ENCODE measurements at regions not wholly inside any gene's neighbourhood (a gene's known extent, or its start where the extent isn't known, plus 50 kb on each side); places are given as distances from the start of the nearest gene placed in this dataset.

- no peak for DNase-seq (ENCODE audit: low read depth in 1 of 2, low spot score in 1 of 2)
Observed at GRCh38 chr15:81532001-81532400, 158.0 kb upstream of the TMC3 start.

- DNase-seq (ENCODE audit: low read depth in 1 of 2, low spot score in 1 of 2): no peak
Observed at GRCh38 chr15:81531109-81531592, 157.1 kb upstream of the TMC3 start.

GRCh38 chr15:81530271-81530691, 156.3 kb upstream of the TMC3 start:
- no peak for DNase-seq (ENCODE audit: low read depth in 1 of 2, low spot score in 1 of 2)

GRCh38 chr15:81529481-81529880, 155.5 kb upstream of the TMC3 start:
- no peak for DNase-seq (ENCODE audit: low read depth in 1 of 2, low spot score in 1 of 2)

- no peak for DNase-seq (ENCODE audit: low read depth in 1 of 2, low spot score in 1 of 2)
Observed at GRCh38 chr15:81526029-81526428, 152.0 kb upstream of the TMC3 start.

- no peak for DNase-seq (ENCODE audit: low read depth in 1 of 2, low spot score in 1 of 2)
Observed at GRCh38 chr15:81524496-81524895, 150.5 kb upstream of the TMC3 start.

GRCh38 chr15:81523867-81524266, 149.9 kb upstream of the TMC3 start:
- DNase-seq (ENCODE audit: low read depth in 1 of 2, low spot score in 1 of 2): no peak

- DNase-seq (ENCODE audit: low read depth in 1 of 2, low spot score in 1 of 2): no peak
Observed at GRCh38 chr15:81520480-81520879, 146.5 kb upstream of the TMC3 start.

- no peak for DNase-seq (ENCODE audit: low read depth in 1 of 2, low spot score in 1 of 2)
Observed at GRCh38 chr15:81516461-81516860, 142.4 kb upstream of the TMC3 start.

GRCh38 chr15:81516012-81516411, 142.0 kb upstream of the TMC3 start:
- no peak for DNase-seq (ENCODE audit: low read depth in 1 of 2, low spot score in 1 of 2)

- DNase-seq (ENCODE audit: low read depth in 1 of 2, low spot score in 1 of 2): no peak
Observed at GRCh38 chr15:81514725-81515124, 140.7 kb upstream of the TMC3 start.

- DNase-seq (ENCODE audit: low read depth in 1 of 2, low spot score in 1 of 2): no peak
Observed at GRCh38 chr15:81511138-81511537, 137.1 kb upstream of the TMC3 start.

GRCh38 chr15:81507831-81508230, 133.8 kb upstream of the TMC3 start:
- DNase-seq (ENCODE audit: low read depth in 1 of 2, low spot score in 1 of 2): no peak

- DNase-seq (ENCODE audit: low read depth in 1 of 2, low spot score in 1 of 2): no peak
Observed at GRCh38 chr15:81506936-81507335, 132.9 kb upstream of the TMC3 start.

- DNase-seq (ENCODE audit: low read depth in 1 of 2, low spot score in 1 of 2): no peak
Observed at GRCh38 chr15:81506071-81506470, 132.1 kb upstream of the TMC3 start.

- no peak for DNase-seq (ENCODE audit: low read depth in 1 of 2, low spot score in 1 of 2)
Observed at GRCh38 chr15:81504170-81504905, 130.3 kb upstream of the TMC3 start.

GRCh38 chr15:81502439-81502838, 128.4 kb upstream of the TMC3 start:
- no peak for DNase-seq (ENCODE audit: low read depth in 1 of 2, low spot score in 1 of 2)

GRCh38 chr15:81500081-81500480, 126.1 kb upstream of the TMC3 start:
- DNase-seq (ENCODE audit: low read depth in 1 of 2, low spot score in 1 of 2): no peak

GRCh38 chr15:81498294-81498693, 124.3 kb upstream of the TMC3 start:
- DNase-seq (ENCODE audit: low read depth in 1 of 2, low spot score in 1 of 2): no peak

- no peak for DNase-seq (ENCODE audit: low read depth in 1 of 2, low spot score in 1 of 2)
Observed at GRCh38 chr15:81497238-81497637, 123.2 kb upstream of the TMC3 start.

- no peak for DNase-seq (ENCODE audit: low read depth in 1 of 2, low spot score in 1 of 2)
Observed at GRCh38 chr15:81495780-81496467, 121.9 kb upstream of the TMC3 start.

GRCh38 chr15:81492969-81493645, 119.1 kb upstream of the TMC3 start:
- no peak for DNase-seq (ENCODE audit: low read depth in 1 of 2, low spot score in 1 of 2)

Measured in activated CD4-positive, alpha-beta T cell treated with anti-CD3 and anti-CD28 coated beads, Interleukin-2, amount 50 U/mL, for 24 hours (primary cell).